Heart left ventricle (tissue), 16 donors: ENCODE measurements at regions not wholly inside any gene's neighbourhood (a gene's known extent, or its start where the extent isn't known, plus 50 kb on each side); places are given as distances from the start of the nearest gene placed in this dataset.

ENCODE experiments used
- ATAC-seq, 4 donors: fragments of 200-7000 bp; cut with Tn5 transposase; one replicate each; pipeline ENCODE4 v1.9.1; 2020 to 2022; ENCODE audit warnings: moderate library complexity in 4 of 4, mild to moderate bottlenecking in 3 of 4, moderate number of reproducible peaks in 1 of 4
- DNase-seq, 5 donors: peaks; one replicate each; pipeline ENCODE4 v3.0.0-alpha.2; 2020
- H3K27ac ChIP-seq, 12 donors: fragments of 200-600 bp; sonication (generic) in 4 of 12; one replicate each; pipeline versions ENCODE4 v1.5.0 to v1.8.0; 2016 to 2022; ENCODE audit warnings: mild to moderate bottlenecking in 2 of 12
- H3K27me3 ChIP-seq, 9 donors: fragments of 200-600 bp; sonication (generic) in 2 of 9; one replicate each; pipeline versions ENCODE4 v1.5.1 to v1.8.0; 2016 to 2022; ENCODE audit warnings: mild to moderate bottlenecking in 3 of 9
- H3K36me3 ChIP-seq, 9 donors: fragments of 200-600 bp; sonication (generic) in 2 of 9; one replicate each; pipeline versions ENCODE4 v1.5.0 to v1.8.0; 2018 to 2022; ENCODE audit warnings: mild to moderate bottlenecking in 2 of 9
- H3K4me1 ChIP-seq, 12 donors: fragments of 200-600 bp; sonication (generic) in 4 of 12; one replicate each; pipeline versions ENCODE4 v1.5.0 to v1.8.0; 2016 to 2022; ENCODE audit warnings: mild to moderate bottlenecking in 3 of 12
- H3K4me3 ChIP-seq, 12 donors: fragments of 200-600 bp; sonication (generic) in 4 of 12; one replicate each; pipeline versions ENCODE4 v1.5.0 to v1.8.0; 2017 to 2022; ENCODE audit warnings: mild to moderate bottlenecking in 9 of 12, moderate library complexity in 4 of 12
- H3K9me3 ChIP-seq, 12 donors: fragments of 200-600 bp; sonication (generic) in 4 of 12; one replicate each; pipeline versions ENCODE4 v1.5.0 to v1.8.0; 2016 to 2022; ENCODE audit warnings: mild to moderate bottlenecking in 1 of 12
- CTCF ChIP-seq, 12 donors: fragments of 200-600 bp; sonication (generic) in 4 of 12; IDR thresholded peaks; one replicate each; pipeline versions ENCODE4 v1.5.0 to v1.8.0; 2018 to 2022; ENCODE audit warnings: antibody characterized with exemption in 12 of 12, mild to moderate bottlenecking in 5 of 12
- POLR2A ChIP-seq, 2 donors: fragments of 450-650 bp; IDR thresholded peaks; one replicate each; pipeline ENCODE4 v1.6.1; 2017; ENCODE audit warnings: antibody characterized with exemption in 2 of 2, mild to moderate bottlenecking in 2 of 2, moderate library complexity in 2 of 2
- WGBS, 4 donors: extraction: QIAGEN DNeasy Blood & Tissue Kit in 2 of 4; methylation state at CpG; one replicate each; pipeline versions ENCODE4 v1.1.5 to v1.1.7; 2013 to 2018; 5-methylcytosine and 5-hydroxymethylcytosine counted together
- intact Hi-C, 10 donors: fragments of 100-400 bp; cut with DNase I; formaldehyde crosslinking; loops; one replicate each; pipeline versions ENCODE4 v1.11.1 to v1.14.2; 2022
- donor health status: ischemic (EF 13 %, LVEDD 7.1; RV severe dilation, severe dysfunction).
- donor health status: healthy with polysubstance abuse.
- donor health status: DM: no; HTN: yes; CAD: no.
- donor health status: DM: no; HTN: no; CAD: no.
- donor health status: ischemic (EF 25% LVEDD 6.9; RV normal size, moderate dysfunction).
- donor health status: ischemic (EF 25% LVEDD 5.7; RV mildly dilated, moderate dysfunction).
- donor health status: healthy.
- donor health status: DM: yes; HTN: yes; CAD: no.
- donor health status: ischemic (EF 35%, LVEDD 5.7; RV mildly dilated, moderate dysfunction).
- donor health status: nonischemic (EF 11% LVEDD 7.7; RV severe dilation, severe dysfunction).
- donor health status: DM: yes; HTN: yes; CAD: no.
- donor health status: PGD.
- donor health status: ischemic (EF 29% LVEDD 5.4; RV normal size, mild dysfunction).
- donor health status: nonischemic (EF 23%, LVEDD 6.1; RV moderate dilation, normal function).

DNA sequence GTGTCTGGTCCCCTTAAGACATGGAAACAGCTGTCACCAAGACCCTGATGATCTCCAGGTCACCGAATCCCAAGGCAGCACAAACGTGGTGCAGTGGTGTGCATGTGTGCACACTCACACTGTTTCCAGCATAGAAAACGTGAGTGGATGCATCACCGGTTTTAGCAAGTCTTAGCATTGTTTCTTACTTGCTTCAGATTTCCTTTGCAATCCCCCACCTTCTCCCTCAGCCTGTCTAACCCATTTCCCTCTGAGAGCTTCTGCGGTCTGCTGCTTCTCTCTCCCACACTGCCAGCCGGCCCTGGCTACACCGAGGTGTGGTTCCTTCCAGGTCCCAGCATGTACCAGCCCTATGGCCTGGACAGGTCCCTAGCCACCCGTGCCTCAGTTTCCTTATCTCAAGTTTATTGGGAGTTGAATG, 343.4 kb upstream of the HS6ST1 start:
- DNase-seq = no peak
- Histone ChIP-seq H3K9me3 (peaks cover 0 to under 1% (median 0%) of the 10 kb centered on the region in 12 donors), H3K36me3 (no peaks in the 10 kb centered on the region), H3K27me3 (peaks cover 0 to 15% (median 0%) of the 10 kb centered on the region in 9 donors), H3K4me3 (no peak overlapping the region), H3K27ac (no peak overlapping the region), H3K4me1 (no peaks in the 10 kb centered on the region)
- WGBS, 4 donors = 45 to 61% (median 50%) methylated on average over 8 of the region's 8 CpGs
- no peak for ATAC-seq
- no peak for TF ChIP-seq POLR2A (IDR thresholded peaks at IDR 0.05)
- intact Hi-C loops = no loop called here

DNA sequence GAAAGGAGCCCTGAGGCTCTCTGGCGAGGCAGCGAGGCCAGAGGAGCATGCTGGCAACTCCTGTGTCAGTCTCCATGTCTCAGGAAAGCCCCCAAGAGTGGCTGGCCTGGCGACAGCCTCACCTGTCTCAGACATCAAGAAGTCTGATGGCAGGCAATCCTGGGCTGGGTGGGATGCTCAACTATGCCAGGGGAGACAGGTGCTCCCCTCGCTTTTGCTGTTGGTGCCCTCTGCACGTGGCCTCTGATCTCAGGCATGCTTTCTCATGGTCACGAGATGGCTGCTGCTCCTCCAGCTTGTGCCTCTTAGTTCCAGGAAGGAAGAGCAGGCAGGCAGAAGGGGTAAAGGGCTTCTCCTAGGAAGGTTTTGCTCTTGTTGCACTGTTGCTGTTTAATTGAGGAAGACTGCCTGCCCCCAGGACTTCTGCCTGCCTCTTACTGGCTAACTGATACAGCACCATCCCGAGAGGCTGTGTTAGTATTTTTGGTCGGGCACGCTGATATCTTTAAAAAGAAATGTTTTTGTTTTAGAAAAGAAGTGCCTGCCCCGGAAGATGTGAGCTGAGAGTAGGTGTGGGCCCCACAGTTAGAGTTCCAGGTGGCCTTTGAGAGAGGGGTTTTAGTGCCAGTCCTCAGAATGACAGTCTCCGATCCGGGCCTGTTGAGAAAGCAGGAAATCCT, 344.8 kb upstream of the HS6ST1 start:
- 87 to 94% (median 91%) methylated on average over 12 of the region's 12 CpGs for WGBS, 4 donors
- no peak for ATAC-seq
- intact Hi-C loops = no loop called here

GRCh38 chr2:128664499-128664971, 345.9 kb upstream of the HS6ST1 start:
- DNase-seq (no peak), ATAC-seq (no peak)
- H3K27ac ChIP-seq = no peak overlapping the region
- no peak overlapping the region for H3K4me3 ChIP-seq
- TF ChIP-seq POLR2A (IDR thresholded peaks at IDR 0.05) (no peak), CTCF (IDR thresholded peaks at IDR 0.05) (no peak)
- WGBS, 4 donors = 62 to 69% (median 65%) methylated on average over 4 of the region's 4 CpGs
- peaks cover 0 to 15% (median 0%) of the 10 kb centered on the region in 9 donors for H3K27me3 ChIP-seq
- H3K36me3 ChIP-seq = no peaks in the 10 kb centered on the region
- H3K4me1 ChIP-seq = no peaks in the 10 kb centered on the region
- intact Hi-C loops = no loop called here
- no peaks in the 10 kb centered on the region for H3K9me3 ChIP-seq

More for the DNA sequence above, 344.8 kb upstream of the HS6ST1 start:
- DNase-seq = no peak
- Histone ChIP-seq H3K4me1 (no peaks in the 10 kb centered on the region), H3K36me3 (no peaks in the 10 kb centered on the region), H3K4me3 (no peak overlapping the region), H3K27ac (no peak overlapping the region), H3K27me3 (peaks cover 0 to 15% (median 0%) of the 10 kb centered on the region in 9 donors), H3K9me3 (no peaks in the 10 kb centered on the region)
- TF ChIP-seq CTCF (IDR thresholded peaks at IDR 0.05) (no peak), POLR2A (IDR thresholded peaks at IDR 0.05) (no peak)

- Histone ChIP-seq H3K27ac (no peak overlapping the region), H3K27me3 (peaks cover 0 to 15% (median 0%) of the 10 kb centered on the region in 9 donors), H3K36me3 (no peaks in the 10 kb centered on the region), H3K4me1 (no peaks in the 10 kb centered on the region), H3K9me3 (no peaks in the 10 kb centered on the region), H3K4me3 (no peak overlapping the region)
- intact Hi-C loops = no loop called here
- 95 to 98% (median 96%) methylated on average over 3 to 4 of the region's 4 CpGs for WGBS, 4 donors
- ATAC-seq = no peak
- TF ChIP-seq CTCF (IDR thresholded peaks at IDR 0.05) (no peak), POLR2A (IDR thresholded peaks at IDR 0.05) (no peak)
- DNase-seq = no peak
These were observed 346.4 kb upstream of the HS6ST1 start for GRCh38 chr2:128665113-128665512.
